Testis (tissue), 2 donors: ENCODE measurements at regions not wholly inside any gene's neighbourhood (a gene's known extent, or its start where the extent isn't known, plus 50 kb on each side); places are given as distances from the start of the nearest gene placed in this dataset.

ENCODE experiments used
- DNase-seq: peaks from one replicate; pipeline ENCODE4 v3.0.0-alpha.2; 2019
- H3K27ac ChIP-seq, 2 donors: fragments of 200-600 bp; sonication (generic); one replicate each; pipeline ENCODE4 v1.5.1; 2019
- H3K27me3 ChIP-seq: fragments of 200-600 bp; sonication (generic); one replicate; pipeline ENCODE4 v1.5.1; 2019
- H3K36me3 ChIP-seq: fragments of 200-600 bp; sonication (generic); one replicate; pipeline ENCODE4 v1.5.1; 2017; ENCODE audit warnings: low read depth; ENCODE audit errors: missing control alignments
- H3K4me1 ChIP-seq: fragments of 200-600 bp; sonication (generic); one replicate; pipeline ENCODE4 v1.5.1; 2019
- H3K4me3 ChIP-seq, 2 donors: fragments of 200-600 bp; sonication (generic); one replicate each; pipeline ENCODE4 v1.5.1; 2017 to 2019
- H3K9me3 ChIP-seq: fragments of 200-600 bp; sonication (generic); one replicate; pipeline ENCODE4 v1.5.1; 2017
- POLR2A ChIP-seq: fragments of 450-650 bp; IDR thresholded peaks from one replicate; pipeline ENCODE4 v1.6.1; 2017; ENCODE audit warnings: antibody characterized with exemption, mild to moderate bottlenecking, moderate library complexity
- WGBS, 2 donors: methylation state at CpG; one replicate each; pipeline ENCODE4 v1.1.5; 2018; 5-methylcytosine and 5-hydroxymethylcytosine counted together
- intact Hi-C: fragments of 100-400 bp; cut with DNase I; formaldehyde crosslinking; loops from one replicate; pipeline ENCODE4 v1.15.1; 2023; ENCODE audit warnings: low total_unique reads
- TF ChIP-seq, protein P1 (sequence below), 3 experiments: fragments of 450-650 bp in 2 of 3; fragments of 200-600 bp in 1 of 3; sonication (generic) in 1 of 3; IDR thresholded peaks; one replicate each; pipeline ENCODE4 v1.5.1; 2016 to 2019; ENCODE audit warnings: antibody characterized with exemption in 3 of 3, mild to moderate bottlenecking in 2 of 3, moderate library complexity in 1 of 3

- Histone ChIP-seq H3K4me1 (no peaks in the 10 kb centered on the region), H3K27me3 (no peaks in the 10 kb centered on the region), H3K36me3 (no peaks in the 10 kb centered on the region), H3K4me3 (no peak overlapping the region), H3K9me3 (no peaks in the 10 kb centered on the region), H3K27ac (no peak overlapping the region)
- intact Hi-C loops = no loop called here
- 67 to 68% methylated on average over 10 of the region's 10 CpGs for WGBS, 2 donors
- DNase-seq = no peak
- TF ChIP-seq POLR2A = no peak
- TF ChIP-seq, protein P1, sequence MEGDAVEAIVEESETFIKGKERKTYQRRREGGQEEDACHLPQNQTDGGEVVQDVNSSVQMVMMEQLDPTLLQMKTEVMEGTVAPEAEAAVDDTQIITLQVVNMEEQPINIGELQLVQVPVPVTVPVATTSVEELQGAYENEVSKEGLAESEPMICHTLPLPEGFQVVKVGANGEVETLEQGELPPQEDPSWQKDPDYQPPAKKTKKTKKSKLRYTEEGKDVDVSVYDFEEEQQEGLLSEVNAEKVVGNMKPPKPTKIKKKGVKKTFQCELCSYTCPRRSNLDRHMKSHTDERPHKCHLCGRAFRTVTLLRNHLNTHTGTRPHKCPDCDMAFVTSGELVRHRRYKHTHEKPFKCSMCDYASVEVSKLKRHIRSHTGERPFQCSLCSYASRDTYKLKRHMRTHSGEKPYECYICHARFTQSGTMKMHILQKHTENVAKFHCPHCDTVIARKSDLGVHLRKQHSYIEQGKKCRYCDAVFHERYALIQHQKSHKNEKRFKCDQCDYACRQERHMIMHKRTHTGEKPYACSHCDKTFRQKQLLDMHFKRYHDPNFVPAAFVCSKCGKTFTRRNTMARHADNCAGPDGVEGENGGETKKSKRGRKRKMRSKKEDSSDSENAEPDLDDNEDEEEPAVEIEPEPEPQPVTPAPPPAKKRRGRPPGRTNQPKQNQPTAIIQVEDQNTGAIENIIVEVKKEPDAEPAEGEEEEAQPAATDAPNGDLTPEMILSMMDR (IDR thresholded peaks at IDR 0.05) = no peak
Measured at GRCh38 chr2:103873716-103874351, 980.1 kb upstream of the POU3F3 start.

DNA sequence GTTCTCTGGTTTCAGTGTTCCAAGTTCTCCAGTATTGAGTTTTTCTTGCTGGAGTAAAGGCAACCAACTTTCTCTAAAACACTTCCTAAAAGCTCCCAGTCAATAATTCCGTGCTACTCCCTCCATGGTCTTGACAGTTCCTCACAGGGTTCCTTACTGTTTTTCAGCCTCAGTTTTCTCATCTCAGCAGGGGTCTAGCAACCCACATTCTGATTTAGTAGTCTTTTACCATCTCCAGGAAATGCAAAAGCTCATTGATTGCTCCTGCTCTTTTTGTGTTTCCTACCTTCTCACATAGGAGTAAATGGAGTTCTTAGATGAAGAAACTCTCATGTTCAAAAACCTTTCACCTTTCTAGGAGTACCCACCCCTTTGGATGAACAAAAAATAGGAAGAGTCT is 978.8 kb upstream of the POU3F3 start:
- Histone ChIP-seq H3K4me1 (no peaks in the 10 kb centered on the region), H3K4me3 (no peak overlapping the region), H3K9me3 (no peaks in the 10 kb centered on the region), H3K27ac (no peak overlapping the region), H3K27me3 (no peaks in the 10 kb centered on the region), H3K36me3 (no peaks in the 10 kb centered on the region)
- DNase-seq = no peak
- TF ChIP-seq, protein P1 (IDR thresholded peaks at IDR 0.05) = no peak
- no peak for TF ChIP-seq POLR2A
- intact Hi-C loops = no loop called here
- 31 to 43% methylated on average over 1 of the region's 1 CpG for WGBS, 2 donors

GRCh38 chr2:103875531-103875930 is 978.4 kb upstream of the POU3F3 start:
- H3K27me3 ChIP-seq = no peaks in the 10 kb centered on the region
- H3K4me3 ChIP-seq = no peak overlapping the region
- no peak for DNase-seq
- H3K9me3 ChIP-seq = no peaks in the 10 kb centered on the region
- H3K36me3 ChIP-seq = no peaks in the 10 kb centered on the region
- no peaks in the 10 kb centered on the region for H3K4me1 ChIP-seq
- 80 to 86% methylated on average over 3 of the region's 3 CpGs for WGBS, 2 donors
- intact Hi-C loops = no loop called here
- no peak for TF ChIP-seq POLR2A
- TF ChIP-seq, protein P1 (IDR thresholded peaks at IDR 0.05) = no peak
- no peak overlapping the region for H3K27ac ChIP-seq

DNA sequence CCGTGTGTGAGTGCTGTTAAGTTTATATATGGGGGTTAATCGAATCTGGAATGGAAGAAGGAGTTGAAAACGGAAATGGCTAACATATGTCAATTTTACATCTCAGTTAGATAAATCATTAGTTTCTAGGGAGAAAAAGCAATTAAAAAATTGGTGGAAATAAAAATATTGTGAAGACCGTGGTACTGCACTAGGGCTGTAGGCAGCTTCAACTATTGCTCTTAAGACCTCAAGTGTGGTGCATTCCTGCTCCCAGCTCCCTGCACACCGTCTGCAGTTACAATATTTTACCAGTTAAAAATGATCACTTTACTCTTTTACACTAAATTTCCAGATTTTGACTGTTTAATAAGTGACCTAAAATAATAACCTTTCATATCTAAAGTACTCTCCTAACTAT is 977.3 kb upstream of the POU3F3 start:
- WGBS, 2 donors = 65 to 66% methylated on average over 5 of the region's 5 CpGs
- no peak for TF ChIP-seq POLR2A
- TF ChIP-seq, protein P1 (IDR thresholded peaks at IDR 0.05) = no peak
- Histone ChIP-seq H3K27me3 (no peaks in the 10 kb centered on the region), H3K9me3 (no peaks in the 10 kb centered on the region), H3K4me1 (no peaks in the 10 kb centered on the region), H3K4me3 (no peak overlapping the region), H3K27ac (no peak overlapping the region), H3K36me3 (no peaks in the 10 kb centered on the region)
- no peak for DNase-seq
- intact Hi-C loops = no loop called here

DNA sequence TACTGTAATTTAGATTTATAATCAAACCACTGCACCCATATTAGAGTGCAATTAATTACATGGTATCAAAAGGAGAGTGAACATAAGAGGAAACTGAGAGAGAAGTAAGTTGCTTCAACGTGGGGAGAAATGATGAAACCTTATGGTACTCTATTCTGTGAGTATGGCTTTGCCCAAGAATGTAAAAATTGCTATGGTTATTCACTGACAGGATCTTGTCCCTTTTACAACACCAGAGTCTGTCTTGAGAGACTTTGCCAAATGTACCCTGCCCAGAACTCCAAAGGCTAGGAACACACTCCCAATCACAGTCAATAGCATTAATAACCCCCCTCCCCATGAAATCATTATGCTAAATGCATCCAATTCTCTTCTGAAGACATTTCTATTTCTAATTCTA is 974.8 kb upstream of the POU3F3 start:
- no peak for DNase-seq
- Histone ChIP-seq H3K36me3 (no peaks in the 10 kb centered on the region), H3K9me3 (no peaks in the 10 kb centered on the region), H3K4me1 (no peaks in the 10 kb centered on the region), H3K27me3 (no peaks in the 10 kb centered on the region), H3K27ac (no peak overlapping the region), H3K4me3 (no peak overlapping the region)
- no peak for TF ChIP-seq POLR2A
- TF ChIP-seq, protein P1 (IDR thresholded peaks at IDR 0.05) = no peak
- WGBS, 2 donors = 74 to 84% methylated on average over 1 of the region's 1 CpG
- intact Hi-C loops = no loop called here
